ENCODE measurements at regions not wholly inside any gene's neighbourhood (a gene's known extent, or its start where the extent isn't known, plus 50 kb on each side); places are given as distances from the start of the nearest gene placed in this dataset.
"Not testable (repeated sequence)": the region's sequence is repeated elsewhere in the genome, so short reads cannot be mapped to it uniquely, and the experiment has no call there.

DNA sequence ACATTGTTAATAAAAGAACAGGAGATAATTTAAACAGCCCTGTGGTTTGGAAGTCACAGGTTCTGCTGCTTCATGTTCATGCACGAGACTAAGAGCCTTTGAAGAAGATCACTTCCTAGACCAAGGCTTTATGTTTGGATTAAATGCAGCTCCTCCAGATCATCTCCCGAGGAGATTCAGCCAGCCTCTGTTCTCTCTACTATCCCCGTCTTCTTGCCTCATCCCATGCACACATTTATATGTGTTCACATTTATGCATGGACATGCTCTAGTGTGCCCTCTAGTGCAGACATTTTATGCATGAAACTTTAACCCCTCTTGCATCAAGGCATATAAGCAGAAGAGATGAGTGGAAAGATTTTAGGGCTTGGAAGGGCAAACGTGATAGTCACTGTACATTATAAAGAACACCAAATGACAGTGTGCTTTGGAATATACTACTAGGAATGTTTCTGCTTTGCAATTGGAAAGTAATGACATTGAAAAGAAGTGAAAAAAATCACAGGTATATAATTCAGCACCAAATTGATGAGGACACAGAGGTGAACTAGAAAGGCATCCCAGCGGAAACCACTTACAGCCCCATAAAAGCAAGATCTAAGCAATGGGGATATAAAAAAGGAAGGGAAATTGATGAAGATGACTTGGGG lies 271.5 kb upstream of the PLGLB2 start:
- TF ChIP-seq, protein P1, sequence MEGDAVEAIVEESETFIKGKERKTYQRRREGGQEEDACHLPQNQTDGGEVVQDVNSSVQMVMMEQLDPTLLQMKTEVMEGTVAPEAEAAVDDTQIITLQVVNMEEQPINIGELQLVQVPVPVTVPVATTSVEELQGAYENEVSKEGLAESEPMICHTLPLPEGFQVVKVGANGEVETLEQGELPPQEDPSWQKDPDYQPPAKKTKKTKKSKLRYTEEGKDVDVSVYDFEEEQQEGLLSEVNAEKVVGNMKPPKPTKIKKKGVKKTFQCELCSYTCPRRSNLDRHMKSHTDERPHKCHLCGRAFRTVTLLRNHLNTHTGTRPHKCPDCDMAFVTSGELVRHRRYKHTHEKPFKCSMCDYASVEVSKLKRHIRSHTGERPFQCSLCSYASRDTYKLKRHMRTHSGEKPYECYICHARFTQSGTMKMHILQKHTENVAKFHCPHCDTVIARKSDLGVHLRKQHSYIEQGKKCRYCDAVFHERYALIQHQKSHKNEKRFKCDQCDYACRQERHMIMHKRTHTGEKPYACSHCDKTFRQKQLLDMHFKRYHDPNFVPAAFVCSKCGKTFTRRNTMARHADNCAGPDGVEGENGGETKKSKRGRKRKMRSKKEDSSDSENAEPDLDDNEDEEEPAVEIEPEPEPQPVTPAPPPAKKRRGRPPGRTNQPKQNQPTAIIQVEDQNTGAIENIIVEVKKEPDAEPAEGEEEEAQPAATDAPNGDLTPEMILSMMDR (IDR thresholded peaks at IDR 0.05 in 8 of 11, conservative IDR thresholded peaks at IDR 0.05 in 3 of 11) = peak in 1 of 11 experiments; percentile 13
- TF ChIP-seq POLR2A (IDR thresholded peaks at IDR 0.05) = not testable (repeated sequence)

Data from spleen (tissue), 7 donors.